ENCODE measurements at regions not wholly inside any gene's neighbourhood (a gene's known extent, or its start where the extent isn't known, plus 50 kb on each side); places are given as distances from the start of the nearest gene placed in this dataset.

DNA sequence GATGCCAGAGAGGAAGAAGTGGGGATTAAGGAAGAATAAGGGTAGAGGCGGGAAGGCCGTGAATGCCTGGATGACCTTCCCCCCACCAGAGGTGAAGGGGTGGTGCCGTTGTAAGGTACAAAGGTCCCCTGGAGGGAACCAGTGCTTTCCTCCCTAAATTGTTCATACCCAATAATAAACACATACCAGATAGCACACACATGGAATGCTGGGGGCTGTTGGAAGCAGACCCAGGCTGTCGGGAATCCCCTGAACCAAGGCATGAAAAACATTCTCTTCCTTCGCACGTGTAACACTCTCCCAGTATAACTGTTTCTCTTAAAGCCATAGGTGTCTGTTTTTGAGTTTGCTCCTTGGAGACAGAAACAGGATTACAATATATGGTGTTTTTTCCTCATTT, 107.1 kb upstream of the CTAGE1 start:
- TF ChIP-seq, protein P1, sequence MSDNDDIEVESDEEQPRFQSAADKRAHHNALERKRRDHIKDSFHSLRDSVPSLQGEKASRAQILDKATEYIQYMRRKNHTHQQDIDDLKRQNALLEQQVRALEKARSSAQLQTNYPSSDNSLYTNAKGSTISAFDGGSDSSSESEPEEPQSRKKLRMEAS (IDR thresholded peaks at IDR 0.05; ENCODE audit: low read depth, low read length): no peak
- no peak for TF ChIP-seq ZNF384 (IDR thresholded peaks at IDR 0.05; ENCODE audit: borderline replicate concordance, low read depth, low read length)
- TF ChIP-seq RFX5 (IDR thresholded peaks at IDR 0.05; ENCODE audit: low read depth, low read length): no peak
- TF ChIP-seq ATF3 (IDR thresholded peaks at IDR 0.05; ENCODE audit: borderline replicate concordance, extremely low read depth, low read depth, low read length): no peak
- no peak for TF ChIP-seq SP1 (IDR thresholded peaks at IDR 0.05; ENCODE audit: low read depth, low read length)
- TF ChIP-seq FOXK2 (IDR thresholded peaks at IDR 0.05): no peak

Measured in GM12878 (cell line).